Stimulated activated CD4-positive, alpha-beta T cell treated with anti-CD3 and anti-CD28 coated beads, Interleukin-1b, Interleukin-23, amount 100 ng/mL, for 24 hours (primary cell): ENCODE measurements at regions not wholly inside any gene's neighbourhood (a gene's known extent, or its start where the extent isn't known, plus 50 kb on each side); places are given as distances from the start of the nearest gene placed in this dataset.
"Not testable (repeated sequence)": the region's sequence is repeated elsewhere in the genome, so short reads cannot be mapped to it uniquely, and the experiment has no call there.

Experiments used
- DNase-seq, 4 experiments: peaks; one replicate each; pipeline ENCODE4 v3.0.0-alpha.2; 2020; ENCODE audit warnings: low read depth in 4 of 4, low spot score in 1 of 4

DNA sequence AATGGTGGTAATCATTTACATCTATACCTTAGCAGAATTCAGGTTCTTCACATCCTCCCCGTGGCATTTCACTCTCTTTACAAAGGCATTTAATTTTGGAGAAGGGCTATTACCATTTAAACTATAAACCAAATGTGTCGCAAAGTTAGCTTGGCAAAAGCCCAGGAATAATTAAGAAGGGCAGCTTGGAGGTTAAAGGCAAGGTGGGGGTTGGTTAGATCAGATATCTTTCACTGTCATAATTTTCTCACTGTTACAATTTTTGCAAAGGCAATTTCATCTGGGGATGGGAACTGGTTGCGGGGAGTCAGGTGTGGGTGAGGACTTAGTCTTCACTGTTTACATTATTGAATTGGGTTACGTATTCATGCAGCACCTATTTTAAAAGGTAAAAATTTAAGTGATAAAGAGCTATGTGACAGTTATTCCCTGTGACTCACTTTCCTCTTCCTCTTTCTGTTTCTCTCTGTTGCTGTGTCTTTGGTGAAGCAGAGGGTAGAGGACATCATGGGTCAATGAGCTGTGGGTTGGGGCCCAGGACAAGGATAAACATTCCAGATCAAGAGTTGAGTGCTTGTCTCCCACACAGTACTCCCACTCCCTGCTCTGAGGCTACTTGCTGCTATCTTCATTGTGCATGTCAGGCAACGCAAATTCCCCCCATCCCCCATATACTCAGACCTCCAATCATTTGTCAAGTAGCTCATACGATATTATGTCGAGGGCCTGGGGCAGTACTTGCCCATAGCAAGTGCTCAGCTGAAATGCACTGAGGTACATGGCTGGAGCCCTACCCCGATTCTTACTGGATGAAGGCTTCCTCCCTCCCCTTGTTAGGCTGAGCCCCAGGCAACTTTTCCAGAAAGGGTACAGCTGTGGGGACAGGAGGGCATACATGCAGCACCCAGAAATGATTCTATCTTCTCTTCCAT lies 223.1 kb upstream of the MYLIP start:
- no peak for DNase-seq

DNA sequence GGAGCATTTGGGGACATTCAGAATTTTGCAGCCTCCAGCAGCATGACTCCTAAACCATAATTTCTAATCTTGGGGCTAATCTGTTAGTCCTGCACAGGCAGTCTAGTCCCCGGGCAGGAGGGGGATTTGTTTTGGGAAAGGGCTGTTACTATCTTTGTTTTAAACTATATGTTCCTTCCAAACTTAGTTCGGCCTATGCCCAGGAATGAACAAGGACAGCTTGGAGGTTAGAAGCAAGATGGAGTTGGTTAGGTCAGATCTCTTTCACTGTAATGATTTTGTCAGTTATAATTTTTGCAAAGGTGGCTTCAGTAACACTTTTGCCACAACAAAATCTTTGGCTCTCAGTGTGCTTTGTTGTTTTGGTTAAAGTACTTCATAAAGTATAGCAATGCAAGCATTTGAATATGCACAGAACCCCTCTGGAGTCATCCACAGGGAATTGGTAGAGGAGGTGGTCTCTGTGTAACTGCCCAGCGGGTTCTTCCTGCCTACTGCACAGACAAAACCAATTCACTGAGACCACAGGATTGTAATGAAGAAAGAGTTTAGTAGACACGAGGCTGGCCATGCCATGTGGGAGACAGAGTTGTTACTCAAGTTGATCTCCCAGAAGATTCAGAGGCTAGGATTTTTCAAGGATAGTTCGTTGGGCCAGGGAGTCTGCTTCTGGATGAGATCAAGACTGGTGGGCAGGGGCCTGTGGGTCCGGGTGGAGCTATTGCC lies 224.1 kb upstream of the MYLIP start:
- DNase-seq: no peak

DNA sequence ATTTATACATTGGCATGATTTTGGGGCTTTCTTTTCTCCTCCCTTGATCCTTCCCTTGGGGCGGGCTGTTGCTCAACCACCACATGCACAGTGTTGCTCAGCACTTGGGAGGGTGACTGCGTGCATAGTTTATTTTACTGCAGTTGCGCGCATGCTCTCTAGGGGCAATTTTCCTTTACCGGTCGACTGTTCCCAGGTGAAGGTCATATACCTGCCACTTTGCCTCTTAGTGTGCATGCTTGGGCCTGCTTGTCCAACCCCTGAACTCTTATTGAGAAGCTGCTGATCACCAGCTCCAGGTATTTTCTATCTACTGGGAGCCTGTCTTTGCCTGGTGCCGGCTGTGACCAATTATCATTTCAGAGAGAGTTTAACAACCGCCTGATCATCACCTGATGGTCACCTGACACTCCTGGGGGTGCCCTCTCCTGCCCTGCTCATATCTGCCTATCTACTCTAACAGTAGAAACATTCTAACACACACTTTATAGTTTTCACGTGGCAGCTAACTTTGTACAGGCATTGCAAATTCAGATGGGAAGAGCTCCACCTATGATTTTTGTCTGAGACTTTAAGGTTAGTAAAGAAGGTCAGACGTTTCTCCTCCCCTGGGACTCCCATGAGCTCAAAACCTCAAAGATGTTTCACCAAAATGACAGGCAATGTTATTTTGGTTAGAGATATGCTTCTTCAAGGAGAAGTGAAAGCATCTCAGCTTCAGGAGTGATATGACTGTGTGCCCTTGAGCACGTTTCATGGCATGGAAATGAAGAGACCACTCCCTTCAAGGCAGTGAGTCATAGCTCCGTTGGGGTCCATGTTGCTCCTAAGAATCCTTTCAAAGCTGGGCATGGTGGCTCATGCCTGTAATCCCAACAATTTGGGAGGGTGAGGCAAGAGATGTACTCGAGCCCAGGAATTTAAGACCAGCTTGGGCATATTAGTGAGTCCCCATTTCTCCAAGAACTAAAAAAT lies 227.5 kb upstream of the MYLIP start:
- DNase-seq: no peak

DNA sequence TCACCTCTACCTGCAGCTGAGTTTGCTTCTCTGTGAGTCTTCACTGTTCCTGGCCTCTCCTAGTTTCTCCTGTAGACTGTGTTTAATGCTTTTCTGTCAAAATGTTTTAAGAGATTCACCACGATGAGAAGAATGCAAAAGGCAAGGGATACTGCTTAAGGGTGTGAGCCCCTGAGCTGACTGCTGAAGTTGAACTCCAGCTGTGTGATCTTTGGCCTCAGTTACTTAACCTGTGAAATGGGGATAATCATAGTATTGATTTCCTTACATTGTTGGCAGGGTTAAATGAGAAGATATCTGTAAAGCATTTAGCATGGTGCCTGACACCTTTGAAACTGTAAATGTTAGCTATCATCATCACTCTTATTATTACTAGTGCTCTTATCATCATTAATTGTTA lies 230.2 kb upstream of the MYLIP start:
- DNase-seq: no peak

DNA sequence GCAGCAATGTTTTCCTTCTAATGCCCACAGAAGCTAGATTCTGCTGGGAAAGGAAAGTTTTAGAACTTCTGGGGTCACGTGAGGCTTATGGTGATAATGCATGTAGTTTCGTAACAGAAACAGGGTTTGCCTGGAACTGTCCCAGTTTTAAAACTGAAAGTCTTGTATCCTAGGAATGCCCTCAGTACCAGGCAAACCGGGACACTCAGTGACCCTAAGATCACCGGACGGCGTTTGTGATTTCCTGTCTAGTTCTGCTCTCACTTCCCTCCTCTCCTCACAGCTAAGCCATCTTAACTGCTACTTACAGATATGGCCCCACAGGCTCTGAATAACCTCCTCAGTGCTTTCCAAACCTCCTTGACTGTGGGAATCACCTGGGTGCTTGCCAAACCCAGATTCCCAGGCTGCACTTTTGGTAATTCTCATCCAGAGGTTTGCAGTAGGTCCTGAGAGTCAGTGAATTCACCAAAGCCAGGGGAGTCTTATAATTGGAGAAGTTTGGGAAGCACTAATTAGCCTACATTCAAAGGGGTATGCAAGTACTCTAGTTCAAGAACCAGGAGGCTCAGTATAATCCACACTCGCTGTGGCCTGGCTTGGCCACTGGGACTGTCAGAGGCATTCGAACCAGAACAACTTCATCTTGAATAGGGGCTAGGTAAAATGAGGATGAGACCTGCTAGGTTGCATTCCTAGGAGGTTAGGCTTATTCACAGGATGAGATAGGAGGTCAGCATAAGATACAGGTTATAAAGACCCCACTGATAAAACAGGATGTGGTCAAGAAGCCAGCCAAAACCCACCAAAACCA lies 231.6 kb upstream of the MYLIP start:
- DNase-seq: no peak

DNA sequence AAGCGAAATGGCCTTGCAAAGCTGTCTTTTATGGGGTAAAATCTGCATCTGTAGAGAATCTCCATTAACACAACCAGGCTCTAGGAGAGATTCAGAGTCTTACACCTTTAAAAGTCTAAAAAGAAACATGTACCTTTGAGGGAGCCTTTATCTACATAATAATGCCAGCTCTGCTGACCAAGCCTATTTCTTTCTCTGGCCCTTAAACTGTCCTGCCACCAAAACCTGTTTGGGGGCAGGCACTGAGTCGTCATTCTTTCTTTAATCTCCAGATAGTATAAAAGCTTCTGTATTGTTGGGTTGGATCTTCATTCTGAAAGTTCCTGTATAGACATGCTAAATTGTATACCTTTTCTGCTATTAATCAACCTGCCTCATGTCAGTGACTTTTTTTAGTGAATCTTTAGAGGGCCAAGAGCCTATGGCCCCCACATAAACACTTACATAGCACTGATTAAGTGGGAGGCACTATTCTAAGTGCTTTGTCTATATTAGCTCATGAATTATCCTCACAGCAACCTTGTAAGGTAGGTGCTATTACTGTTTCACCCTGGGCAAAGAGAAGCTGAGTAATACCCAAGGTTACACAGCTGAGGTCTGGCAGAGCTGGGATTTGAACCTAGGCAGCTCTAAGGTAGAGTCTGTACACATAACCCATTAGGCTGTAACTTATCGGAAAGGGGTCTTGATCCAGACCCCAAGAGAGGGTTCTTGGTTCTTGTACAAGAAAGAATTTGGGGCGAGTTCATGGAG lies 232.3 kb upstream of the DTNBP1 start:
- DNase-seq: no peak

DNA sequence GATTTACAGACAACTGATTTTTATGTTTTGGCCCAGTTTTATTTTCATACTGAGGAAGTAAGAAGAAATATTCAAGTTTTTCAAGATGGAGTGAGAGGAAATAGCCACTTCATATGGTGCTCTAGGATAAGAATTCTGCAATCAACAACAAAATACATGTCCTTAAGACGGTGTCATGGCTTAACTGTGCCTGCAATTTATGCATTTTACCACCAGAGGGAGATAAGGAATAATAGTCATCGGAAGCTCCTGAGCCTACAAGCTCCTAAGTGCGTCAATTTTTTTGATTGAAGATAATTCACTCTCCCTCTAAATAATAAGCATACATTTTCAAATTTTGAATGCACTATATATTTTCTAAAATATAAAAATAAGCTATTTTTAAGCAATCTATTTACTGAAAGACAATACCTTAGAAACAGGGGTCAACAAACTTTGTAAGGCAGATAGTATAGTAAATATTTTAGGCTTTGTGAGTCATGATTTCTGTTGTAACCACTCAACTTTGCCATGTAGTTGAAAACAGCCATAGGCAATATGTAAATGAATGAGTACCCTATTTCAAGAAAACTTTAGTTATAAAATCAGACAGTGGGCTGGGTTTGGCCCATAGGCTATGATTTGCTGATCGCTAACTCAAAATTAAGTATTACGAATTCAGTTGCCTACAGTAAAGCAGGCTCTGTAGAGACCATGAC lies 230.9 kb upstream of the DTNBP1 start:
- no peak for DNase-seq

DNA sequence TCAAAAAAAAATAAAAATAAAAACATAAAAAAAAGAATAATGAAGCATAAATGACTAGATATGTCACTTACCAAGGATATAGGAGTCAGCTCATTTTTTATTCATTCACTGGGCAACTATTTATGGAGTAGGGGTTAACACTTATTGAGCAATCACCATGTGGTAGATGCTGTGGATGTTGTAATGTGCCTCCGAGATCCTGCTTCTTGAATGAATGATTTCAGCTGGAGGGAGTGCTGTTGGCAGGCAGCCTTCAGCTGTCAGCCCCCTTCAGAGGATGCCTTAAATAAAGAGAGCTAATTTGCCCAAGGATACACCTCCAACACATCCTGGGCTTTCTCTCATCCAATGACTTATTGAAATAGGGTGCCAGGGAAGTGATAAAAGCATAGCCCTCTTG lies 229.5 kb upstream of the DTNBP1 start:
- DNase-seq: no peak

DNA sequence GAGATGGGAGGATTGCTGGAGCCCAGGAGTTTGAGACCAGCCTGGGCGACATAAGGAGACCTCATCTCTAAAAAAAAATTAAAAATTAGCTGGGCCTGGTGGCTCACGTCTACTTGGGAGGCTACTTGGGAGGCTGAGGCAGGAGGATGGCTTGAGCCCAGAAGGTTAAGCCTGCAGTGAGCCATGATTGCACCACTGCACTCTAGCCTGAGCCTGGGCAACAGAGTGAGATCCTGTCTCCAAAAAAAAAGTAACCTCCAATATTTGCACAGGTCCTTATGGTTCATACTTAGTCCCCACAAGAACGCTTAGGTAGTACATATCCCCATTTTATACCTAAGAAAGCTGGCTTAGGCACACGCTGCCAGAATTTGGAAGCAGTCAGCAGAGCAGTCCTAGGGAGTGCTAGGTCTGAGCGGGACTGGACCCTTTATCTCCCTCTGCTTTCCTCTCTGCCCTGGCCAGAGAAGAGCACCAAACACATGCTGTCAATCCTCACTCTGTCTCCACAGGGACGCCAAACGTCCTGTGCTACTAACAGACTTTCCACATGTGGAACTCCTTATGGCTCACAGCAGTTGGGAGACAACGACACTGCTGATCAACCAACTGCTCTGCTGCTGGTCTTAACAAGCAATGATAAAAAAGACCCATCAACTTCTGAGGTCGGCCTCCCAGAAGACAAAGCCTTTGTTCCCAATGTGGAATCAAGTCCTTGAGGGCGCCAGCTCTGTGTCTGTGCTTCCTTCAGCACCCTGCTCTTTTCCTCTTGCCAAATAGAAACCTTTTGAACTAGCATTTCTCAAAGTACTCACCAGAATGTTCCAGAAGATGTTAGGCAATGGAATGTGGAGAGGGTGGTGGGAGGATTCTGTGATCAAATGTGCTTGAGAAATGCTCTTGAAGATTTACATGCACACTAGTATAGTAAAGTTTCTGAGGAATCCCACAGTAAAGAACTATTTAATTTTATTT lies 226.3 kb upstream of the DTNBP1 start:
- no peak for DNase-seq

DNA sequence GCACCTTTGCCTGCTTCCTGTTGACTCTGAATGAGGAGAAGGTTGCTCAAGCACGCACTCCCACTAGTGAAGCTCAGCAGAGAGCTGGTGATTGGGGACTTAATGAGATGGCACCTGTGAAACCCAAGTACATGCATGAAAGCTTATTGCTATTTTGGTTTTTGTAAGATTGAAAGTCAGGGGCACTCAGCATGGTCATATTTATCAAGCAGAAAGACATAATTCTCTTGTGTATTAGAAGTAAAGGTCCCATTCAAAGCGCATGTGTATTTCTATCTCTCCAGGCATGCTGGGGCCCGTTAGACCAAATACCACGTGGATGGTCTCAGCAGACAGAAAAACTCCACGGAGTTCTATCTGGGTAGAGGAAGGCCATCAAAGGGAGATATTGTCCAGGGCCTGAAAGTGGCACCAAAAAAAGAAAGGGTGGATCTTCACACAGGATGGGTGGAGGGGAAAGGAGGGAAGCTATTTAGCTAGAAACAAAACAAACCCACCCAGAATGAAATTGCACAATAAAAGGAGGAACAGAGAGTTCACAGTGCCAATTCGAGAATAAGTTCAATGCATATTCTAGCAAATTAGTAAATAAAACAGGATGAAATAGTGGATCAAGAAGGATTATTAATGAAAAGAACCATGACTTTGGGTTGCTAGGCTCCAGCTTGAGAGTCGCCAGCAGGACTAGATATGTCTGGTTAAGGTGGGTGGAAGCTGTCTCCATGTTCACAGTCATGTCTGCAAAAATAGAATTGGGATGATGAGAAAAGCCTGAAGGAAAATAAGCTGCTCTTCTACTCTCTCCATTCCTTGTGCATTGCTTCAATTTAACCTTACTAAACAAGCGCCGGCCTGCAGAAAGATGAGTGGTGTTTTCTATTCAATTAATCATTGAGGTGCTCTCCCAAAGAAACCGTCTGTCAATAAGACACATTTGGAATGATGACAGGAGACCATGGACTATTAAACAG lies 224.9 kb upstream of the DTNBP1 start:
- no peak for DNase-seq

DNA sequence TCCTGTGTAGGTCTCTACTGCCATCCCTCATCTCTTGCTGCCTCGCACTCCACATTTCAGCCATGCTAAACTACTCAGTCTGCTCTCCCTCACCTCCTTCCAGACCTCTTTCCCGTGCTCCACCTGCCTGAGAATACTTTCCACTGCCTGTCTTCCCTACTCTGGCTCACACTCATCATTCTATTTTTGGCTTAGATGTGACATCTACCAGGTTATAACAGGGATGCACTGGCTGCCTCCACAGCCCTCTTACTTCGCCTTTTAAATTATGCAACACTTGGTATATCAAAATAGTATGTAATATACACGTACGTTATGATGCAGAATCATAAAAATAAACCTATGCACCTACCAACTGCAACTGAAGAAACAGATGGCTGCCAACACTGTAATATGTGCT lies 222.8 kb upstream of the DTNBP1 start:
- no peak for DNase-seq

DNA sequence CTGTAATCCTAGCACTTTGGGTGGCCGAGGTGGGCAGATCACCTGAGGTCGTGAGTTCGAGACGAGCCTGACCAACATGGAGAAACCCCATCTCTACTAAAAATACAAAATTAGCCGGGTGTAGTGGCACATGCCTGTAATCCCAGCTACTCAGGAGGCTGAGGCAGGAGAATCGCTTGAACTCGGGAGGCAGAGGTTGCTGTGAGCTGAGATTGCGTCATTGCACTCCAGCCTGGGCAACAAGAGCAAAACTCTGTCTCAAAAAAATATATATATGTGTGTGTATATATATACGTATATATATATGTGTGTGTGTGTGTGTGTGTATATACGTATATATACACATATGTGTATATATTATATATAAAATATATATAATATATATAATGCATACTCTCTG lies 220.8 kb upstream of the DTNBP1 start:
- not testable (repeated sequence) for DNase-seq

DNA sequence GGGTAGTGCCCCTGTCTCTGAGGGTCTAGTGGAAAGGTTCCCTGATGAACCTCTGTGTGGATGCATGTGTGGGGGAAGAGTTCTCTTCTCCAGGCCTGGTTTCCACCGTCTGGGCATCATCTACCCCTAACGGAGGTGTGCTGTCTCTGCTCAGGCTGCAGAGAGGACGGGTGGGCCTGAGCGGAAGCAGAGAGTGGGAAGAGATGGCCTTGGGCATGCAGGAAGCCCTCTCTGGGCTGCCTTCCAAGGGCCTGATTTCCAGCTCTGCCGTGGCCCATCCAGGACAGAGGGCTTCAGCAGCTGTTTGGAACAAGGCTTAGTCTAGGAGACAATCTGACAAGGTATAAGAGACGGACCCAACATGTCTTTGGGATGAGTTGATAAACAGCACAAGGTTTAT lies 220.1 kb upstream of the DTNBP1 start:
- DNase-seq: no peak

DNA sequence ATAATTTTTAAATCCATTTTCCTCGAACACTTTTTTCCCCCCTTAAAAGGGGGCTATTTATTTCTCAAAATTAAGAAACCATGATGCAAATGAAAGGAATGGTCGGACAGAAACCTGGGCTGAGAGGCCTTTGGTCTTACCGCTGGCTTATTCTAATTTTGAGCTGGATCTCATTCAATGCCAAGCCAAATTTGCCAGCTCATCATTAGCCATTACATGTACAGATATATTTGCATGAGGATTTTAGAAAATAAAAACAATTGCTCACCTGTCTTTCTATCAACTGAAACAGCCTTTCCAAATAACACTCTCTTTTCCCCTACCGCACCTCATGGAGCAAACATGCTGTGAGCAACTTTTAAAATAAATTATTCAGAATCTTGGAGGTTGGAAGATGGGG lies 219.5 kb upstream of the DTNBP1 start:
- DNase-seq: no peak

DNA sequence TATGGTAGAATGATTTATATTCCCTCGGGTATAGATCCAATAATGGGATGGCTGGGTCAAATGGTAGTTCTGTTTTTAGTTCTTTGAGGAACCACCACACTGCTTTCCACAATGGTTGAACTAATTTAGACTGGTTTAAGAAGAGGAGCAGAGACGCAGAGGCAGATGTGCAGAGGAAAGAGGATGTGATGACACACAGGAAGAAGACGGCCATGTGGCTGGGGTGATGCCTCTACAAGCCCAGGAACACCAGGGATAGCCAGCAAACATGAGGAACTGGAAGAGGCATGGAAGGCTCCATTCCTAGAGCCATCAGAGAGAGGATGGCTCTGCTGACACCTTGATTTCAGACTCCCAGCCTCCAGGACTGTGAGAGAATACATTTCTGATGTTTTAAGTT lies 218.3 kb upstream of the DTNBP1 start:
- no peak for DNase-seq

DNA sequence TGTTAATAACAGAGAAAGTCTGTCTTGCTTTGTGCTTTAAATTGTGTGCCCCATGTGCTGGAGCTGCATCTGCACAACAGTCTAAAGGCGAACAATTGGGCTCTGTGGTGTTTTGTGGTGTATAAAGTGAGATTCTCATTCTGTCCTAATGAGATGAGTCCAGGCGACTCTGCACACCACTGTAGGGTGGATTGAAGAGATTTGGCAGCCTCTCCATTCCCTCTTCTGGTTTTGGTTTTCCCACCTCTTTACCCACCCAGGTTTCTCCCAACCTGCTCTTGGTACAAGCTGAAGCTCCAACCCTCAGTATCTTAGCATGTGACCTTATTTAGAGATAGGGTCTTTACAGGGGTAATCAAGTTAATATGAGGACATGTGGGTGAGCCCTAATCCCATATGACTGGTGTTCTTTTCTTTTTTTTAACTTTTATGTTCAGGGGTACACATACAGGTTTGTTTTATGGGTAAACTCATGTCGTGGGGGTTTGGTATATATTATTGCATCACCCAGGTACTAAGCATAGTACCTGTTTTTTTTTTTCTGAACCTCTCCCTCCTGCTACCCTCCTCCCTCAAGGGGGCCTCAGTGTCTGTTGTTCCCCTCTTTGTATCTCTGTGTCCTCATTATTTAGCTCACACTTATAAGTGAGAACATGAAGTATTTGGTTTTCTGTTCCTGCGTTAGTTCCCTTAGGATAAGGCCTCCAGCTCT lies 217.6 kb upstream of the DTNBP1 start:
- DNase-seq: no peak
